ENCODE measurements at regions not wholly inside any gene's neighbourhood (a gene's known extent, or its start where the extent isn't known, plus 50 kb on each side); places are given as distances from the start of the nearest gene placed in this dataset.

DNA sequence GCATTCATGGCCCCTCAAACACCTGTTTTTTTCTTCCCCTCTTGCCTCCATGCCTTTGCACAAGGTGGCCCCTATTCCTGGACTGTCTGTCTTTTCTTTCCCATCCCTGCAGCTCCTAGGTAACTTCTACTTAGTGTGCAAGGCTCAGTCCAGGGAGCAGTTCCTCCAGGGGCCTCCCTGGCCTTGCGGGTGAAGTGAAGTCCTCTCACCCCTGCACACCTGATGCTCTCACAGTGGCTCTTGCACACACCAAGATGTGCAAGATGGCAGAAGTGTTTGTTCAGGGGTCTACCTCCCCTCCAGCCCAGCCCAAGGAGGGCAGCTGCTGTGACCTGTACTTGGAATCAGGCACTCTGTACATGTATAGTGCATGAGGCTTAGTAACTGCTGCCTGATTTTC lies 236.8 kb upstream of the HS6ST1 start:
- no peak overlapping the region for H3K27ac ChIP-seq
- no peaks in the 10 kb centered on the region for H3K27me3 ChIP-seq
- no peaks in the 10 kb centered on the region for H3K36me3 ChIP-seq
- intact Hi-C loops (cut with DNase I) = no loop called here
- TF ChIP-seq, protein P1, sequence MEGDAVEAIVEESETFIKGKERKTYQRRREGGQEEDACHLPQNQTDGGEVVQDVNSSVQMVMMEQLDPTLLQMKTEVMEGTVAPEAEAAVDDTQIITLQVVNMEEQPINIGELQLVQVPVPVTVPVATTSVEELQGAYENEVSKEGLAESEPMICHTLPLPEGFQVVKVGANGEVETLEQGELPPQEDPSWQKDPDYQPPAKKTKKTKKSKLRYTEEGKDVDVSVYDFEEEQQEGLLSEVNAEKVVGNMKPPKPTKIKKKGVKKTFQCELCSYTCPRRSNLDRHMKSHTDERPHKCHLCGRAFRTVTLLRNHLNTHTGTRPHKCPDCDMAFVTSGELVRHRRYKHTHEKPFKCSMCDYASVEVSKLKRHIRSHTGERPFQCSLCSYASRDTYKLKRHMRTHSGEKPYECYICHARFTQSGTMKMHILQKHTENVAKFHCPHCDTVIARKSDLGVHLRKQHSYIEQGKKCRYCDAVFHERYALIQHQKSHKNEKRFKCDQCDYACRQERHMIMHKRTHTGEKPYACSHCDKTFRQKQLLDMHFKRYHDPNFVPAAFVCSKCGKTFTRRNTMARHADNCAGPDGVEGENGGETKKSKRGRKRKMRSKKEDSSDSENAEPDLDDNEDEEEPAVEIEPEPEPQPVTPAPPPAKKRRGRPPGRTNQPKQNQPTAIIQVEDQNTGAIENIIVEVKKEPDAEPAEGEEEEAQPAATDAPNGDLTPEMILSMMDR (IDR thresholded peaks at IDR 0.05) = no peak
- ATAC-seq = no peak
- no peak for DNase-seq
- no peak overlapping the region for H3K4me3 ChIP-seq
- H3K4me1 ChIP-seq = no peaks in the 10 kb centered on the region
- H3K9me3 ChIP-seq = no peaks in the 10 kb centered on the region

DNA sequence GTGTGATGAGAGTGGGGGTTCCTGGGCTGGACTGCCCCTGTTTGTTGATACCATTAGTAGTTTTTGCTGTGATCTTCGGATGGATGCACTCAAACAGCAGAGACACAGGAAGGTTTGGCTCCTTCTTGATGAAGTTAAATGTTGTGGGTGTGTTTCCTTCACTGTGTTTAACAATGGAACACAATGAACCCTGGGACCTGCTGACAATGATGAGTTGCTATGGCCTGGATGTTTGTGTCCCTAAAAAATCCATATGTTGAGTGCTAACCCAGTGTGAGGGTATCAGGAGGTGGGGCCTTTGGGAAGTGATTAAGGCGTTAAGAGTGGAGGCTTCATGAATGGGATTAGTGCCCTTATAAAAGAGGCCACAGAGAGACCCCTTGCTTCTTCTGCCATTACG lies 237.4 kb upstream of the HS6ST1 start:
- H3K27ac ChIP-seq = no peak overlapping the region
- intact Hi-C loops (cut with DNase I) = no loop called here
- TF ChIP-seq, protein P1 (IDR thresholded peaks at IDR 0.05) = no peak
- H3K36me3 ChIP-seq = no peaks in the 10 kb centered on the region
- no peaks in the 10 kb centered on the region for H3K27me3 ChIP-seq
- DNase-seq = no peak
- H3K4me1 ChIP-seq = no peaks in the 10 kb centered on the region
- ATAC-seq = no peak
- H3K4me3 ChIP-seq = no peak overlapping the region
- no peaks in the 10 kb centered on the region for H3K9me3 ChIP-seq

DNA sequence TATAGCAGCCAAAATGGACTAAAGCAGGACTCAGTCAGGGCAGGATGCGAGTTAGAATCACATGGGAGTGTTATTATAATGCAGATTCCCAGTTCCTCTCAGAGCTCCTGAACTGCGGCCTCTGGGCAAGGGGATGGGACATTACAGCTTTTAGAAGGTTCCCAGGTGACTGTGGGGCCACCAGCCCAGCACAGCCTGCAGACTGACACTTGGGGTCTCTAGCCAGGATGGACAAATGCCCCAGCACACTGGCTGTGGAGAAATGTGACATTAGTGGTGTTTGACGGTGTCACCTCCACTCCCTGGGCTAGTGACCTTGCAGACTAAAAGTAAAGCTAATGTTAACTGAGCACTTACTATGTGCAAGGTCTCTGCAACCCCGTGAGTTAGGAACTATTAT lies 238.0 kb upstream of the HS6ST1 start:
- intact Hi-C loops (cut with DNase I) = no loop called here
- TF ChIP-seq, protein P1 (IDR thresholded peaks at IDR 0.05) = no peak

GRCh38 chr2:128557069-128557468 lies 238.4 kb upstream of the HS6ST1 start:
- no peak for ATAC-seq

More for the DNA sequence above, 238.0 kb upstream of the HS6ST1 start:
- Histone ChIP-seq H3K4me3 (no peak overlapping the region), H3K4me1 (no peaks in the 10 kb centered on the region), H3K27ac (no peak overlapping the region), H3K27me3 (no peaks in the 10 kb centered on the region), H3K36me3 (no peaks in the 10 kb centered on the region), H3K9me3 (no peaks in the 10 kb centered on the region)
- ATAC-seq (no peak), DNase-seq (no peak)

DNA sequence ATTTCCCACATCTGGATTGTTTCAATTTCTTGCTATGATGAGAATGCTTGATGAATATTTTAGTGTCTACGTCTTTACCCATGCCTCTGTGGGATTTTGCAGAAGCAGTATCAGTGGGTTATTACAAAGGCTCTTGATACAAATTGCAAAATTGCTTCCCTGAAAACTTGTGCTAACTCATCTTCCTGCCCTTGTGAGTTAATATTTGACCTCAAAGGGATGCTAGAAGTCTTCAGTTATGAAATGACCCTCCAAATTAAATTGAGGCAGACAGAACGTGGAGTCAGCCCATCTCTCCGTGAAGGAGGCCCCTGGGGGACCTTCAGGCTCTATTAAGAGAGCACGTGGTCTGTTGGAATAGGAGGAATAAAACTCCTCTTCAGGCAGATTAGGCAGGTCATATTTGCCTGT lies 239.2 kb upstream of the HS6ST1 start:
- DNase-seq (no peak), ATAC-seq (peak; percentile 41)
- intact Hi-C loops (cut with DNase I) = no loop called here
- Histone ChIP-seq H3K4me3 (no peak overlapping the region), H3K27me3 (no peaks in the 10 kb centered on the region), H3K27ac (no peak overlapping the region), H3K36me3 (no peaks in the 10 kb centered on the region), H3K4me1 (peaks cover 0 to 1% of the 10 kb centered on the region in 2 donors), H3K9me3 (no peaks in the 10 kb centered on the region)
- TF ChIP-seq, protein P1 (IDR thresholded peaks at IDR 0.05) = no peak

More at GRCh38 chr2:128557069-128557468, 238.4 kb upstream of the HS6ST1 start:
- Histone ChIP-seq H3K4me1 (no peaks in the 10 kb centered on the region), H3K27me3 (no peaks in the 10 kb centered on the region), H3K4me3 (no peak overlapping the region), H3K27ac (no peak overlapping the region), H3K9me3 (no peaks in the 10 kb centered on the region), H3K36me3 (no peaks in the 10 kb centered on the region)
- TF ChIP-seq, protein P1 (IDR thresholded peaks at IDR 0.05) = no peak
- intact Hi-C loops (cut with DNase I) = no loop called here
- no peak for DNase-seq
